ENCODE measurements at regions not wholly inside any gene's neighbourhood (a gene's known extent, or its start where the extent isn't known, plus 50 kb on each side); places are given as distances from the start of the nearest gene placed in this dataset.

DNA sequence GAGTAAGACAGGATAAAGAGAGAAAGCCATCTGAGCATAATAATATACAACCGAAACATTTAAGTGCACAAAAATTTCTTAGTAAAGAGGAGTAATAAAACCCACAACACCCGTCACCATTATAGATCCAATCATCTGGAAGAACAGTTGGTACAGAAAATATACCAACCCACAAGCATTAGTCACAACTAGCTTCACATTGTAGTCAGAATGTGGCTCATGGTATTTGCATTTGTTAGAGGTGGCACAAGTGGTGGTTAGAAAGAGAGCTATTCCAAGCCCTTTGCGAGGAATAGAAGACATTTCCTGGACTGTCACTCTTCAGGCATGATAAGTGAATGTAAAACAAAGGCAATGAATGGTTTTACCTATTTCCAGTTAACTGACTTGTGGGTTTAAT, 677.5 kb upstream of the ST8SIA4 start:
- TF ChIP-seq, protein P1, sequence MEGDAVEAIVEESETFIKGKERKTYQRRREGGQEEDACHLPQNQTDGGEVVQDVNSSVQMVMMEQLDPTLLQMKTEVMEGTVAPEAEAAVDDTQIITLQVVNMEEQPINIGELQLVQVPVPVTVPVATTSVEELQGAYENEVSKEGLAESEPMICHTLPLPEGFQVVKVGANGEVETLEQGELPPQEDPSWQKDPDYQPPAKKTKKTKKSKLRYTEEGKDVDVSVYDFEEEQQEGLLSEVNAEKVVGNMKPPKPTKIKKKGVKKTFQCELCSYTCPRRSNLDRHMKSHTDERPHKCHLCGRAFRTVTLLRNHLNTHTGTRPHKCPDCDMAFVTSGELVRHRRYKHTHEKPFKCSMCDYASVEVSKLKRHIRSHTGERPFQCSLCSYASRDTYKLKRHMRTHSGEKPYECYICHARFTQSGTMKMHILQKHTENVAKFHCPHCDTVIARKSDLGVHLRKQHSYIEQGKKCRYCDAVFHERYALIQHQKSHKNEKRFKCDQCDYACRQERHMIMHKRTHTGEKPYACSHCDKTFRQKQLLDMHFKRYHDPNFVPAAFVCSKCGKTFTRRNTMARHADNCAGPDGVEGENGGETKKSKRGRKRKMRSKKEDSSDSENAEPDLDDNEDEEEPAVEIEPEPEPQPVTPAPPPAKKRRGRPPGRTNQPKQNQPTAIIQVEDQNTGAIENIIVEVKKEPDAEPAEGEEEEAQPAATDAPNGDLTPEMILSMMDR (IDR thresholded peaks at IDR 0.05 in 4 of 5, conservative IDR thresholded peaks at IDR 0.05 in 1 of 5), result no peak
- no peak for TF ChIP-seq POLR2A (IDR thresholded peaks at IDR 0.05)
